ENCODE measurements at regions not wholly inside any gene's neighbourhood (a gene's known extent, or its start where the extent isn't known, plus 50 kb on each side); places are given as distances from the start of the nearest gene placed in this dataset.

DNA sequence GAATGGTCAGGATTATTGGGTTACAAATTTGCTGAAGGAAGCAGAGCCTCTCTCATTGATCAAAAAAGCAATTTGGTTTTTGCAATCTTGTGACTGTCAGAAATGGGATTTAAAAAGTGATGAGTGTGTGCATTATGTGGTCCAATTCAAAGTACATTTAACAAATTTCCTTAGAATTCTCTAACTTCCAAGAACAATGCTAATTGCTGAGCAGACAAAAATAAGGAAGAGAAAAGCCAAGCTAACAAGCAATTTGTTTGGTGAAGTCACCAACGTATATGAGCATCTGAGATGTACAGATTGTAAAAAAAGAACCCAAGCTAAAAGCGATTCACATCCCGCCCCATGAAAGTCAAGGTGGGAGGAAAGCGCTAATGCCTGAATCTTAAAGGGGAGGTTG lies 1643.9 kb downstream of the CDH8 start (continued):
- no peak for TF ChIP-seq ZNF592 (IDR thresholded peaks at IDR 0.05)
- no peak for TF ChIP-seq IKZF2 (IDR thresholded peaks at IDR 0.05)
- no peak for TF ChIP-seq MEF2A (IDR thresholded peaks at IDR 0.05; ENCODE audit: insufficient read depth, low read depth, low read length)
- no peak for TF ChIP-seq POLR2A (IDR thresholded peaks at IDR 0.05; ENCODE audit: low read depth, low read length)
- no peak for TF ChIP-seq KLF5 (IDR thresholded peaks at IDR 0.05; ENCODE audit: partially characterized antibody)
- TF ChIP-seq NFYA (IDR thresholded peaks at IDR 0.05; ENCODE audit: borderline replicate concordance, low read depth, low read length), result no peak
- no peak for TF ChIP-seq EZH2 (IDR thresholded peaks at IDR 0.05; ENCODE audit: borderline replicate concordance, control insufficient read depth, low read depth, low read length)
- no peak for TF ChIP-seq MXI1 (IDR thresholded peaks at IDR 0.05; ENCODE audit: low read depth, low read length)

GRCh38 chr16:60371591-60371990 lies 1637.5 kb upstream of the GOT2 start:
- H3K36me3 ChIP-seq (ENCODE audit: control insufficient read depth in 2 of 2, insufficient read depth in 2 of 2, low read length in 1 of 2), result no peaks in the 10 kb centered on the region
- in situ Hi-C loops (cut with MboI), result no loop called here
- ChIA-PET SMC1A (ENCODE audit: uncharacterized antibody, unreplicated experiment) (no interaction called here), POLR2A (no interaction called here), RAD21 (ENCODE audit: unreplicated experiment) (no interaction called here), CTCF (no interaction called here)
- WGBS (ENCODE audit: insufficient coverage, insufficient replicate concordance, low lambda C conversion rate, missing lambda C conversion rate), result 0% methylated on average over 2 of the region's 2 CpGs
- no peaks in the 10 kb centered on the region for H4K20me1 ChIP-seq (ENCODE audit: control insufficient read depth, insufficient read depth)
- intact Hi-C loops (cut with micrococcal nuclease; ENCODE audit: unreplicated experiment), result no loop called here
- no peaks in the 10 kb centered on the region for H3K79me2 ChIP-seq (ENCODE audit: control insufficient read depth, insufficient read depth, low read length)
- no peak overlapping the region for H3K4me2 ChIP-seq (ENCODE audit: control insufficient read depth, insufficient read depth)
- no peaks in the 10 kb centered on the region; the same call in 2 of the 3 replicates for H3K9me3 ChIP-seq (replicated peaks; ENCODE audit: control insufficient read depth, insufficient read depth, low read length)
- ATAC-seq (no peak), FAIRE-seq (no peak), DNase-seq (ENCODE audit: low read depth, low spot score) (no peak)
- H3K4me1 ChIP-seq (ENCODE audit: control insufficient read depth, insufficient read depth, low read length), result no peaks in the 10 kb centered on the region
- H3K4me3 ChIP-seq, result no peak overlapping the region
- no peak overlapping the region for H3K27ac ChIP-seq (ENCODE audit: control insufficient read depth, insufficient read depth)
- no peaks in the 10 kb centered on the region for H3K27me3 ChIP-seq (replicated peaks in 1 of 2; ENCODE audit: control insufficient read depth in 2 of 2, insufficient read depth in 2 of 2, low read length in 1 of 2)
- no peak overlapping the region for H3K9ac ChIP-seq (ENCODE audit: control insufficient read depth, insufficient read depth, low read length)
- no peak overlapping the region for H2AFZ ChIP-seq (ENCODE audit: control insufficient read depth, low read depth, low read length)
- BruUV-seq (replicated peaks), result no TSS peak
- TF ChIP-seq, protein P1, sequence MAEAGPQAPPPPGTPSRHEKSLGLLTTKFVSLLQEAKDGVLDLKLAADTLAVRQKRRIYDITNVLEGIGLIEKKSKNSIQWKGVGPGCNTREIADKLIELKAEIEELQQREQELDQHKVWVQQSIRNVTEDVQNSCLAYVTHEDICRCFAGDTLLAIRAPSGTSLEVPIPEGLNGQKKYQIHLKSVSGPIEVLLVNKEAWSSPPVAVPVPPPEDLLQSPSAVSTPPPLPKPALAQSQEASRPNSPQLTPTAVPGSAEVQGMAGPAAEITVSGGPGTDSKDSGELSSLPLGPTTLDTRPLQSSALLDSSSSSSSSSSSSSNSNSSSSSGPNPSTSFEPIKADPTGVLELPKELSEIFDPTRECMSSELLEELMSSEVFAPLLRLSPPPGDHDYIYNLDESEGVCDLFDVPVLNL (IDR thresholded peaks at IDR 0.05; ENCODE audit: low read depth, low read length), result no peak
- TF ChIP-seq YBX1 (IDR thresholded peaks at IDR 0.05) (no peak), NFYA (IDR thresholded peaks at IDR 0.05; ENCODE audit: borderline replicate concordance, low read depth, low read length) (no peak), HDAC6 (IDR thresholded peaks at IDR 0.05; ENCODE audit: unreplicated experiment) (no peak), STAT3 (IDR thresholded peaks at IDR 0.05; ENCODE audit: low read depth, low read length) (no peak), ASH2L (IDR thresholded peaks at IDR 0.05; ENCODE audit: borderline replicate concordance, low read depth) (no peak), BRCA1 (IDR thresholded peaks at IDR 0.05; ENCODE audit: low read depth, low read length) (no peak), FOXM1 (IDR thresholded peaks at IDR 0.05; ENCODE audit: low read depth, low read length) (no peak), RFX5 (IDR thresholded peaks at IDR 0.05; ENCODE audit: low read depth, low read length) (no peak), GABPA (IDR thresholded peaks at IDR 0.05; ENCODE audit: low read depth) (no peak), NFIC (IDR thresholded peaks at IDR 0.05; ENCODE audit: low read depth, low read length) (no peak), CTCF (IDR thresholded peaks at IDR 0.05 in 2 of 3, conservative IDR thresholded peaks at IDR 0.05 in 1 of 3; ENCODE audit: control insufficient read depth in 2 of 3, extremely low read depth in 1 of 3, insufficient read depth in 1 of 3, low read depth in 3 of 3, low read length in 3 of 3) (no peak)
